ENCODE measurements at regions not wholly inside any gene's neighbourhood (a gene's known extent, or its start where the extent isn't known, plus 50 kb on each side); places are given as distances from the start of the nearest gene placed in this dataset.

DNA sequence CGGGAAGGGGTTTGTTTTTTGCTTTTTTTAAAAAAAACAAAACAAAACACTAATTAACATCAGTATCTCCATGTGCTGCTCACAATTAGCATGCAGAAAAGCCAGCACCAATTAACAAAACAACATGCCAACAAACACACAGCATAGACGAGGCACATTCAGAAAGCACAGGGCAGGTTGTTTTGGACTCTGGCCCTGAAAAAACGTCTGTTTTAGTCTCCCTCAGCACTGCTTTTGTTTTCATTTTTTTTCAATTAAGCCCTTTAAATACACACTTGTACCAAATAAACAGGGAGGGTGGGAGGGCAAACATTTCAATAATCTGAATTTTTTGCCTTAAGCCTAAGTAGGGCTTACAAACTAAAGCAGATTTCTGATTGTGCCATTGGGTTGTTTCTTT lies 309.6 kb downstream of the DTWD2 start:
- no peak overlapping the region for H3K27ac ChIP-seq (ENCODE audit: low read depth in 1 of 2, low read length in 2 of 2)
- ATAC-seq (ENCODE audit: low FRiP score) (no peak), DNase-seq (no peak)
- no peaks in the 10 kb centered on the region for H3K4me1 ChIP-seq (ENCODE audit: control insufficient read depth in 1 of 2, insufficient read depth in 2 of 2, low read length in 2 of 2)
- H3K27me3 ChIP-seq (ENCODE audit: control insufficient read depth in 1 of 2, insufficient read depth in 2 of 2, low read length in 1 of 2): no peaks in the 10 kb centered on the region
- intact Hi-C loops (cut with DNase I): no loop called here
- 17 to 23% methylated on average over 3 of the region's 3 CpGs for WGBS, 2 donors
- peaks cover under 1% of the 10 kb centered on the region for H3K9me3 ChIP-seq (ENCODE audit: control insufficient read depth, low read length)
- H3K4me3 ChIP-seq (ENCODE audit: low read length in 2 of 2): no peak overlapping the region
- H3K36me3 ChIP-seq (ENCODE audit: control insufficient read depth in 1 of 2, insufficient read depth in 2 of 2, low read length in 1 of 2): no peaks in the 10 kb centered on the region

DNA sequence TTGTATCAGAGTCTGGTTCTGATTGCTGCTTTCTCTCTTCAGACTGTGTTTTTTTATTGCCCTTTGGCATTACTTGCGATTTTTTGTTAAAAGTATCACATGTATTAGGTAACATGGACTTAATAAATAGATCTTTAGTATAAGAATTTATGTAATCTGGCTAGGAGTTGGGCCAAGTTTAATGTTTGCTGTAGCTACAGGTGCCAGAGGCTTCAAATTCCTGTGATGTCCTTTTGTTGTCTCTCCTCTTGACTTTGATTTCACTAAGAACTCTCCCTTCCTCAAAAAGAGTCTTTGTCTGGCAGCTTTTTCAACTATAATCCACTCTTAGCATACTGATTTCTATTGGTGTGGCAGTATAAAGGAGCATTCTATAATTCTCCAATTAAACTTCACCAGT lies 313.1 kb downstream of the DTWD2 start:
- H3K36me3 ChIP-seq (ENCODE audit: control insufficient read depth in 1 of 2, insufficient read depth in 2 of 2, low read length in 1 of 2): no peaks in the 10 kb centered on the region
- no peaks in the 10 kb centered on the region for H3K4me1 ChIP-seq (ENCODE audit: control insufficient read depth in 1 of 2, insufficient read depth in 2 of 2, low read length in 2 of 2)
- no peak overlapping the region for H3K27ac ChIP-seq (ENCODE audit: low read depth in 1 of 2, low read length in 2 of 2)
- H3K27me3 ChIP-seq (ENCODE audit: control insufficient read depth in 1 of 2, insufficient read depth in 2 of 2, low read length in 1 of 2): no peaks in the 10 kb centered on the region
- no peak overlapping the region for H3K4me3 ChIP-seq (ENCODE audit: low read length in 2 of 2)
- 76 to 84% methylated on average over 1 of the region's 1 CpG for WGBS, 2 donors
- DNase-seq (no peak), ATAC-seq (ENCODE audit: low FRiP score) (no peak)
- intact Hi-C loops (cut with DNase I): no loop called here
- peaks cover 2% of the 10 kb centered on the region for H3K9me3 ChIP-seq (ENCODE audit: control insufficient read depth, low read length)

DNA sequence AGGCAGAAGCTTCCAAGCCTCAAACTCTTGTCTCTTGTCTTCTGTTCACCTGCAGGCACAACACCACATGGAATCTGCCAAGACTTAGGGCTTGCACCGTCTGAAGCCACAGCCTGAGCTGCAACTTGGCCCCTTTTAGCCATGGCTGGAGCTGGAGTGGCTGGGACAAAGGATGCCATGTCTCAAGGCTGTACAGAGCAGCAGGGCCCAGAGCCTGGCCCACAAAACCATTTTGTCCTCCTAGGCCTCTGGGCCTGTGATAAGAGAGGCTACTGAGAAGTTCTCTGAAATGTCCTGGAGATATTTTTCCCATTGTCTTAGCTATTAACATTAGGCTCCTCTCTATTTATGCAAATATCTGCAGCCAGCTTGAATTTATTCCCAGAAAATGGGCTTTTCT lies 330.8 kb downstream of the DTWD2 start:
- intact Hi-C loops (cut with DNase I): no loop called here
- no peak for DNase-seq

DNA sequence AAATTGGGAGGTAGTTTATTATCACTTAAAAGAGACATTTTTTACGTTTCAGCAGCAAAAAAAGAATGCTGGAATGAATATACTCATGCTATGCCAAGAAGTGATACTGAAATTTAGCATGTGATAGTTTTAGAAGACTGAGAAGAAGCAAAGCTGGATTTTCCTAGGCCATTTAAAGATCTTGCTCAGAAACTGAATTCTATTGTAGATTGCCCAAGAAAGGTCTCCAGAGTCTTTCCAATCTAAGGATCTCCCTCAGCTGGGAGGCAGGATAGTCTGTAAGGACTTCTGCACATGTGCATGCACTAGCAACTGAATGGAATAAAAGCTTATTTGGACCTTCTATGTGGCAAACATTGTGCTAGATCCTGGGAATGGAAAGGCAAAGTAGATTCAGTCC lies 334.5 kb downstream of the DTWD2 start:
- Histone ChIP-seq H3K4me1 (ENCODE audit: control insufficient read depth in 1 of 2, insufficient read depth in 2 of 2, low read length in 2 of 2) (no peaks in the 10 kb centered on the region), H3K36me3 (ENCODE audit: control insufficient read depth in 1 of 2, insufficient read depth in 2 of 2, low read length in 1 of 2) (no peaks in the 10 kb centered on the region), H3K9me3 (ENCODE audit: control insufficient read depth, low read length) (peaks cover 5% of the 10 kb centered on the region), H3K27me3 (ENCODE audit: control insufficient read depth in 1 of 2, insufficient read depth in 2 of 2, low read length in 1 of 2) (no peaks in the 10 kb centered on the region), H3K4me3 (ENCODE audit: low read length in 2 of 2) (no peak overlapping the region), H3K27ac (ENCODE audit: low read depth in 1 of 2, low read length in 2 of 2) (no peak overlapping the region)
- DNase-seq (no peak), ATAC-seq (ENCODE audit: low FRiP score) (peak; percentile 23)
- intact Hi-C loops (cut with DNase I): no loop called here
- WGBS, 2 donors: 18 to 24% methylated on average over 1 of the region's 1 CpG

More for the DNA sequence above, 330.8 kb downstream of the DTWD2 start:
- WGBS, 2 donors: 73 to 88% methylated on average over 1 of the region's 1 CpG
- no peak overlapping the region for H3K4me3 ChIP-seq (ENCODE audit: low read length in 2 of 2)
- H3K4me1 ChIP-seq (ENCODE audit: control insufficient read depth in 1 of 2, insufficient read depth in 2 of 2, low read length in 2 of 2): no peaks in the 10 kb centered on the region
- ATAC-seq (ENCODE audit: low FRiP score): no peak
- H3K27me3 ChIP-seq (ENCODE audit: control insufficient read depth in 1 of 2, insufficient read depth in 2 of 2, low read length in 1 of 2): no peaks in the 10 kb centered on the region
- H3K36me3 ChIP-seq (ENCODE audit: control insufficient read depth in 1 of 2, insufficient read depth in 2 of 2, low read length in 1 of 2): no peaks in the 10 kb centered on the region
- no peak overlapping the region for H3K27ac ChIP-seq (ENCODE audit: low read depth in 1 of 2, low read length in 2 of 2)
- H3K9me3 ChIP-seq (ENCODE audit: control insufficient read depth, low read length): peaks cover 5% of the 10 kb centered on the region

DNA sequence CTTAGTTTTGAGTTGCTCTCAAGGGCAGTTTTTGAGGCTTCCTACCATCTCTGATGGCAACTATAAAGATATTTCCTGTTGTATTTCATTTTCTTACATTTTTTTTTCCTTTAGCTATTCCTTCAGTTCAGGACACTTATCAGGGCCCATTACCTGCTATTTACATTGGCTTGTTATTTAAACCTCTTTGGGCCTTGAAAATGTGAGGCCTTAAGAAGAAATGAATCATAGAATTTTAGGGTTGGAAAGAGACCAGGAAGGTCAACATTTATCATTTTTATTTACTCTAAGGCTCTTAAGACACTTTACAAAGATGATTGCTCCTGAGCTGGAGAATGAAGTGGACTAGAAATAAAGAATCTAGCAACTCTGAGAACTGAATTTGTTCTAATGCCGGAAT lies 335.2 kb downstream of the DTWD2 start:
- ATAC-seq (ENCODE audit: low FRiP score) (no peak), DNase-seq (no peak)
- Histone ChIP-seq H3K9me3 (ENCODE audit: control insufficient read depth, low read length) (peaks cover 5% of the 10 kb centered on the region), H3K36me3 (ENCODE audit: control insufficient read depth in 1 of 2, insufficient read depth in 2 of 2, low read length in 1 of 2) (no peaks in the 10 kb centered on the region), H3K27me3 (ENCODE audit: control insufficient read depth in 1 of 2, insufficient read depth in 2 of 2, low read length in 1 of 2) (no peaks in the 10 kb centered on the region), H3K4me1 (ENCODE audit: control insufficient read depth in 1 of 2, insufficient read depth in 2 of 2, low read length in 2 of 2) (no peaks in the 10 kb centered on the region), H3K4me3 (ENCODE audit: low read length in 2 of 2) (no peak overlapping the region), H3K27ac (ENCODE audit: low read depth in 1 of 2, low read length in 2 of 2) (no peak overlapping the region)
- intact Hi-C loops (cut with DNase I): no loop called here
- 84 to 93% methylated on average over 1 of the region's 1 CpG for WGBS, 2 donors

DNA sequence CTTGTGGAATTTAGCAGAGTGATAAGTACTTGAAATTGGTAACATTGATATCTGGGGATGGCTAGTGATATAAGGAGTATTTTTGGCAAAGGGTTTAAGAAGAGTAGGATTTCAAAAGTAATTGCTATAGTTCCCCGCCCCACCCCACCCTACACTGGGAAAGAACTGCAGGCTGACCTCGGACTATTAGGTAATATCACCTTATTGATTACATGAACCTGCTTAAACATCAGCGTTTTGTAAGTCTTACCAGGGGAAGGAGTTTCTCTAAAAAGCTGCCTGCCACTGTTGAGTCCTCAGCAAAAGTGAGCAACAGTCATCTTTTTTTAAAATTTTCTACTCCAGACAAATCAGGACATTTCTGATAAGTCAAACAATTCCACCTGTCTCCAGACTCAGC lies 337.3 kb downstream of the DTWD2 start:
- Histone ChIP-seq H3K4me3 (ENCODE audit: low read length in 2 of 2) (no peak overlapping the region), H3K36me3 (ENCODE audit: control insufficient read depth in 1 of 2, insufficient read depth in 2 of 2, low read length in 1 of 2) (no peaks in the 10 kb centered on the region), H3K27me3 (ENCODE audit: control insufficient read depth in 1 of 2, insufficient read depth in 2 of 2, low read length in 1 of 2) (no peaks in the 10 kb centered on the region), H3K27ac (ENCODE audit: low read depth in 1 of 2, low read length in 2 of 2) (no peak overlapping the region), H3K4me1 (ENCODE audit: control insufficient read depth in 1 of 2, insufficient read depth in 2 of 2, low read length in 2 of 2) (no peaks in the 10 kb centered on the region), H3K9me3 (ENCODE audit: control insufficient read depth, low read length) (no peaks in the 10 kb centered on the region)
- ATAC-seq (ENCODE audit: low FRiP score): no peak
- whole genome bisulfite sequencing, 2 donors: 88 to 90% methylated on average over 3 of the region's 3 CpGs
- intact Hi-C loops (cut with DNase I): no loop called here
- no peak for DNase-seq

DNA sequence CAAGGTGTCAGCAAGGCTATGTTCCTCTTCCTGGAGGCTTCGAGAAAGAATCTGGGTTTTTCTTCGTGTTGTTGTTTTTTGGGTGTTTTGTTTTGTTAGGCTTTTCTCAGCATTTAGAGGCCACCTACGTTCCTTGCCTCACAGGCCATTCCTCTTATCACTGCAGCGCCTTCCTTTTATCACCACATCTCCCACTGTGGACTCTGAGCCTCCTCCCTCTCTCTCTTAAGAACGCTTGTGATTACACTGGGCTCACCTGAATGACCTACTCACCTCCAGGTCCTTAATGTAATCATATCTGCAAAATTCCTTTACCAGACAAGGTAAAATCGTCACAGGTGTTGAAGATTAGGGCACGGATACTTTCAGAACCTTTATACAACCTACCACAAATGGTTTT lies 340.8 kb downstream of the DTWD2 start:
- Histone ChIP-seq H3K27ac (ENCODE audit: low read depth in 1 of 2, low read length in 2 of 2) (no peak overlapping the region), H3K9me3 (ENCODE audit: control insufficient read depth, low read length) (no peaks in the 10 kb centered on the region), H3K36me3 (ENCODE audit: control insufficient read depth in 1 of 2, insufficient read depth in 2 of 2, low read length in 1 of 2) (no peaks in the 10 kb centered on the region), H3K27me3 (ENCODE audit: control insufficient read depth in 1 of 2, insufficient read depth in 2 of 2, low read length in 1 of 2) (no peaks in the 10 kb centered on the region), H3K4me3 (ENCODE audit: low read length in 2 of 2) (no peak overlapping the region), H3K4me1 (ENCODE audit: control insufficient read depth in 1 of 2, insufficient read depth in 2 of 2, low read length in 2 of 2) (no peaks in the 10 kb centered on the region)
- DNase-seq (no peak), ATAC-seq (ENCODE audit: low FRiP score) (no peak)
- 56 to 60% methylated on average over 7 of the region's 7 CpGs for WGBS, 2 donors
- intact Hi-C loops (cut with DNase I): no loop called here

DNA sequence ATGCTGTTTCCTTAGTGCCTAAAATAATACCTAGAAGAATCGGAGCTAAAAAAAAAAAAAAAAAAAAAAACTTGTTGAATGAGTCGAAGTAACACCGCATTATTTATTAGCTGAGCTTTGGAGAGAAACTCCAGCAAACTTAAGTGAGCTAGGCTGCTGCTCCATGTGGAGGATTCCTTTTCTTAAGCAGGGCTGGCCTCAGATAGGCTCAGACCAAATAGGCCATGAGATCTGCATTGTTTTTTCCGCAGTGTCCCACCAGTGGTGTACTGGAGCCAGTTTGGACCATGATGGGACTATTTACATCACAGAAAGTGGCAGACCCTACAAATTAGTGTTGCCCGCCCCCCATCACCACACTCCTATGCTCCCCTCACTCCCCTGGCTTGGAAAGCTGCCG lies 341.4 kb downstream of the DTWD2 start:
- no peaks in the 10 kb centered on the region for H3K27me3 ChIP-seq (ENCODE audit: control insufficient read depth in 1 of 2, insufficient read depth in 2 of 2, low read length in 1 of 2)
- no peak overlapping the region for H3K27ac ChIP-seq (ENCODE audit: low read depth in 1 of 2, low read length in 2 of 2)
- no peak overlapping the region for H3K4me3 ChIP-seq (ENCODE audit: low read length in 2 of 2)
- 39 to 47% methylated on average over 6 of the region's 6 CpGs for WGBS, 2 donors
- no peak for DNase-seq
- H3K4me1 ChIP-seq (ENCODE audit: control insufficient read depth in 1 of 2, insufficient read depth in 2 of 2, low read length in 2 of 2): no peaks in the 10 kb centered on the region
- intact Hi-C loops (cut with DNase I): no loop called here
- no peaks in the 10 kb centered on the region for H3K9me3 ChIP-seq (ENCODE audit: control insufficient read depth, low read length)
- no peaks in the 10 kb centered on the region for H3K36me3 ChIP-seq (ENCODE audit: control insufficient read depth in 1 of 2, insufficient read depth in 2 of 2, low read length in 1 of 2)
- ATAC-seq (ENCODE audit: low FRiP score): no peak

DNA sequence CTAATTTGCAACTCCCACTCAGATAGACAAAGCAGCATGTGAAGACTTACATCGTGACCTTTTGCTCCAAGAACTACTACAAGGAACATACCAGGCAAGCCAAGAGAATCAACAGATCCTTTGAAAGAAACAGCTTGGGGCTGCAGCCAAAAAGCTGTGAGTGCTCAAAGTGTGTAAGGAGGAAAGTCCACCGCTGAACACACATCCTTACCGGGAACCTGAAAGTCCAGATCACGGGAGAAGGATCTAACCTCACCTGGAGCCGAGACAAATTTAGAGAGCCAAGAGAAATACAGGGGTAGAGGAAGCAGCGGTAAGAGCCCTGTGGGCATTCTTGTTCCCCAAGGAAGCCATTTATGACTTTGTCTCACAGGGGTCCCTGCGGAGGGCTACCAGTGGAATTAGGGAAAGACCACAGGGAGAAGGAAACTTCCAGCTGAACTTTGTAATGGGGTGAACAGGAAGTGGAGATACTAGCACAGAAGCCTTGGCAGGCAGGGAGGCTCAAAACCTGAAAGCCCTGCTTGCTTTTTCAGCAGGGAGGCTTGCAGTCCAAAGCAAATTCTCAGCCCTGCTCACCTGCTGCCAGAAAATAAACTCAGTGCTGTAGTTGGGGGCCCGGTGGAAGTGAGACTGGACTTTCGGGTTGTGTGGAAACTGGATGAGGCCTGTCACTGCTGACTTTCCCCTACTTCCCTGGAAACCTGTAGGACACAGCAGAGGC lies 350.2 kb downstream of the DTWD2 start:
- DNase-seq (no peak), ATAC-seq (ENCODE audit: low FRiP score) (no peak)
- Histone ChIP-seq H3K27me3 (ENCODE audit: control insufficient read depth in 1 of 2, insufficient read depth in 2 of 2, low read length in 1 of 2) (no peaks in the 10 kb centered on the region), H3K36me3 (ENCODE audit: control insufficient read depth in 1 of 2, insufficient read depth in 2 of 2, low read length in 1 of 2) (no peaks in the 10 kb centered on the region), H3K27ac (ENCODE audit: low read depth in 1 of 2, low read length in 2 of 2) (no peak overlapping the region), H3K9me3 (ENCODE audit: control insufficient read depth, low read length) (peaks cover 5% of the 10 kb centered on the region), H3K4me3 (ENCODE audit: low read length in 2 of 2) (no peak overlapping the region), H3K4me1 (ENCODE audit: control insufficient read depth in 1 of 2, insufficient read depth in 2 of 2, low read length in 2 of 2) (no peaks in the 10 kb centered on the region)
- WGBS, 2 donors: 83 to 86% methylated on average over 9 of the region's 9 CpGs
- intact Hi-C loops (cut with DNase I): no loop called here

All from aorta (tissue), 5 donors.